Progenitor cell of endocrine pancreas (in vitro differentiated cells): ENCODE measurements at regions not wholly inside any gene's neighbourhood (a gene's known extent, or its start where the extent isn't known, plus 50 kb on each side); places are given as distances from the start of the nearest gene placed in this dataset.

Experiments
- DNase-seq: peaks from one replicate; pipeline ENCODE4 v3.0.0; 2021; ENCODE audit warnings: low spot score; ENCODE audit not compliant: unreplicated experiment
- H3K27ac Mint-ChIP-seq: 2 replicates; pipeline ENCODE4 v1.8.0; 2021; ENCODE audit warnings: mild to moderate bottlenecking, moderate library complexity, mixed read lengths
- H3K27me3 Mint-ChIP-seq: 2 replicates; pipeline ENCODE4 v1.8.0; 2021; ENCODE audit warnings: mixed read lengths
- H3K36me3 Mint-ChIP-seq: 2 replicates; pipeline ENCODE4 v1.8.0; 2022; ENCODE audit warnings: mixed read lengths; ENCODE audit not compliant: insufficient read depth
- H3K4me1 Mint-ChIP-seq: 2 replicates; pipeline ENCODE4 v1.8.0; 2021; ENCODE audit warnings: low read depth, mixed read lengths
- H3K4me3 Mint-ChIP-seq: 2 replicates; pipeline ENCODE4 v1.8.0; 2021; ENCODE audit warnings: low read depth, mild to moderate bottlenecking, moderate library complexity, mixed read lengths
- H3K9me3 Mint-ChIP-seq: 2 replicates; pipeline ENCODE4 v1.8.0; 2021; ENCODE audit warnings: low read depth, mixed read lengths
- CTCF ChIP-seq: fragments of 200-600 bp; sonication (generic); IDR thresholded peaks from one replicate; pipeline ENCODE4 v1.5.0; 2021; ENCODE audit warnings: antibody characterized with exemption, mild to moderate bottlenecking; ENCODE audit not compliant: unreplicated experiment

DNA sequence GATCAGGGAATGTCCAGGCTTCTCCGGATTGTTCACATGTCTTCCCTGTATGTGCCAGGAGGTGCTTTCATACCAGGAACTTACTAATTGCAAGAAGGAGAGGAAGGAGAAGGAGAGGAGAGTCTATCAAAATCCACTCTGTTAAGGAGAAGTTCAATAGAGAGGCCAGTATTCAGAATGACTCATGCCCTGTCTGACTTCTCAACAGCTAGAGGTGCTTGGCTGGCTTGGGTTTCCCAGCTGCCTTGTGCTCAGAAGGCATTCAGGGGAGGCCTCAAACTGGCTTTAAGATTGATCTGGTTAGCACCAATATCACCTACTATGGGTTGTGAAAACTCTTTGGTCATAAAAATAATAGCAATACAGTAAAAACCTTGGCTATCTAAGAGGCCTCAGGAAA, 167.9 kb upstream of the GLRA1 start:
- no peaks in the 10 kb centered on the region for H3K36me3 Mint-ChIP-seq
- TF ChIP-seq CTCF = no peak
- no peaks in the 10 kb centered on the region for H3K9me3 Mint-ChIP-seq
- peaks cover 3% of the 10 kb centered on the region for H3K27me3 Mint-ChIP-seq
- peaks cover 17% of the 10 kb centered on the region for H3K4me1 Mint-ChIP-seq
- no peak overlapping the region for H3K27ac Mint-ChIP-seq
- DNase-seq = no peak
- no peak overlapping the region for H3K4me3 Mint-ChIP-seq

GRCh38 chr5:152089644-152090043, 165.0 kb upstream of the GLRA1 start:
- Mint-ChIP-seq H3K4me3 (no peak overlapping the region), H3K27ac (no peak overlapping the region)

GRCh38 chr5:152086668-152087067, 162.0 kb upstream of the GLRA1 start:
- no peak for TF ChIP-seq CTCF
- H3K9me3 Mint-ChIP-seq = no peaks in the 10 kb centered on the region
- no peaks in the 10 kb centered on the region for H3K27me3 Mint-ChIP-seq
- no peak overlapping the region for H3K27ac Mint-ChIP-seq
- no peak overlapping the region for H3K4me3 Mint-ChIP-seq
- peaks cover 6% of the 10 kb centered on the region for H3K4me1 Mint-ChIP-seq
- DNase-seq = no peak
- H3K36me3 Mint-ChIP-seq = no peaks in the 10 kb centered on the region

More at GRCh38 chr5:152089644-152090043, 165.0 kb upstream of the GLRA1 start:
- H3K4me1 Mint-ChIP-seq = peaks cover 20% of the 10 kb centered on the region
- H3K36me3 Mint-ChIP-seq = no peaks in the 10 kb centered on the region
- TF ChIP-seq CTCF = no peak
- H3K9me3 Mint-ChIP-seq = no peaks in the 10 kb centered on the region
- H3K27me3 Mint-ChIP-seq = no peaks in the 10 kb centered on the region
- DNase-seq = no peak

GRCh38 chr5:152084476-152084875, 159.8 kb upstream of the GLRA1 start:
- TF ChIP-seq CTCF = no peak
- Mint-ChIP-seq H3K27ac (no peak overlapping the region), H3K4me1 (peaks cover 3% of the 10 kb centered on the region), H3K4me3 (no peak overlapping the region), H3K36me3 (no peaks in the 10 kb centered on the region), H3K27me3 (no peaks in the 10 kb centered on the region), H3K9me3 (no peaks in the 10 kb centered on the region)
- DNase-seq = no peak

DNA sequence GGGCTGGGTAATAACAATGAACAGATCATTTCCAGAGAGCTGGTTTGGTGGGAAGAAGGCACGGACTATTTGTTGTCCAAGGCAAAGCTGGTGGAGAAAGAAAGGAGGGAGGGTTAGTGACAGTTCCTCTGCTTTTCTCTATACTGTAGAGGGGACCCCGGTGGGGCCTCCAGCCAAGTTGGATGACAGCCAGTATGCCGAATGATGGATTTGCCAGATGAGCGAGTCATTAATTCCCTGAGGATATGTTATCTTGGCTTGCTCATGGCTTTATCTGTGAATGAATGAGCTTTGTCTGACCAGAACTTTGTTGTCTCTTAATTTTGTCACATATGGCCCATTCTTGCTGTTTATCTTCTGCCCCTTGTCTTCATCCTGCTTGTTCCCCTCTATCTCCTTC, 158.6 kb upstream of the GLRA1 start:
- H3K9me3 Mint-ChIP-seq = no peaks in the 10 kb centered on the region
- no peaks in the 10 kb centered on the region for H3K36me3 Mint-ChIP-seq
- no peak for TF ChIP-seq CTCF
- H3K4me1 Mint-ChIP-seq = peaks cover 3% of the 10 kb centered on the region
- H3K27me3 Mint-ChIP-seq = no peaks in the 10 kb centered on the region
- no peak for DNase-seq
- H3K27ac Mint-ChIP-seq = no peak overlapping the region
- H3K4me3 Mint-ChIP-seq = no peak overlapping the region

GRCh38 chr5:152072091-152072490, 147.4 kb upstream of the GLRA1 start:
- no peaks in the 10 kb centered on the region for H3K36me3 Mint-ChIP-seq
- H3K27ac Mint-ChIP-seq = no peak overlapping the region
- no peaks in the 10 kb centered on the region for H3K4me1 Mint-ChIP-seq
- DNase-seq = no peak
- TF ChIP-seq CTCF = no peak
- no peak overlapping the region for H3K4me3 Mint-ChIP-seq
- H3K27me3 Mint-ChIP-seq = peaks cover 15% of the 10 kb centered on the region
- H3K9me3 Mint-ChIP-seq = no peaks in the 10 kb centered on the region
